A549 (cell line): ENCODE measurements at regions not wholly inside any gene's neighbourhood (a gene's known extent, or its start where the extent isn't known, plus 50 kb on each side); places are given as distances from the start of the nearest gene placed in this dataset.

ENCODE experiments used
- ATAC-seq, 2 experiments: fragments of 200-7000 bp in 1 of 2; fragments of >200 bp in 1 of 2; cut with Nextera tagmentation in 1 of 2; cut with Tn5 transposase in 1 of 2; 3 replicates each; pipeline versions ENCODE4 v1.8.0 to v1.9.1; 2018 to 2020; ENCODE audit warnings: mild to moderate bottlenecking in 1 of 2, moderate library complexity in 1 of 2
- CTCF ChIA-PET: fragments of 300-600 bp; sonication (Branson Sonifier 250); formaldehyde crosslinking; extraction: SDS; loops from one replicate; lab custom pipeline; 2021; ENCODE audit warnings: antibody characterized with exemption, inconsistent platforms; lab: Yijun Ruan, JAX
- POLR2A ChIA-PET: fragments of 350-600 bp; formaldehyde crosslinking; extraction: SDS; loops from one replicate; lab custom pipeline; 2021; ENCODE audit warnings: antibody characterized with exemption, inconsistent platforms; lab: Yijun Ruan, JAX
- DNase-seq, 2 experiments: peaks; one replicate each; pipeline versions ENCODE4 v3.0.0 to v3.0.0-alpha.2; 2011 to 2016; ENCODE audit warnings: low read depth in 1 of 2, low spot score in 1 of 2
- FAIRE-seq: peaks from 2 replicates; lab custom pipeline; 2011; peaks lifted over from hg19 to GRCh38; lab: Jason Lieb, UNC
- H3K27ac ChIP-seq, 2 experiments: fragments of >200 bp; sonication (Bioruptor Twin); formaldehyde crosslinking; 3 replicates each; pipeline ENCODE4 v1.5.1; 2016 to 2017
- H3K4me1 ChIP-seq: fragments of >200 bp; sonication (Bioruptor Twin); formaldehyde crosslinking; 3 replicates; pipeline ENCODE4 v1.6.1; 2016
- H3K4me2 ChIP-seq: fragments of >200 bp; sonication (Bioruptor Twin); formaldehyde crosslinking; 3 replicates; pipeline ENCODE4 v1.6.1; 2016
- H3K4me3 ChIP-seq: fragments of >200 bp; sonication (Bioruptor Twin); formaldehyde crosslinking; 3 replicates; pipeline ENCODE4 v1.5.1; 2016
- H3K9me3 ChIP-seq: fragments of >200 bp; sonication (Bioruptor Twin); formaldehyde crosslinking; 3 replicates; pipeline ENCODE4 v1.6.1; 2016
- BHLHE40 ChIP-seq: IDR thresholded peaks from 2 replicates; pipeline ENCODE4 v1.6.1; 2012; ENCODE audit warnings: low read depth, low read length, inconsistent platforms
- FOSB ChIP-seq: fragments of 250-450 bp; sonication (Bioruptor Pico); IDR thresholded peaks from 2 replicates; pipeline ENCODE4 v1.5.0; 2020; ENCODE audit warnings: mild to moderate bottlenecking, moderate library complexity
- FOSL2 ChIP-seq, 2 experiments: fragments of 450-650 bp in 1 of 2; fragments of >200 bp in 1 of 2; sonication (Bioruptor Twin) in 1 of 2; formaldehyde crosslinking; IDR thresholded peaks; 2 replicates each; pipeline versions ENCODE4 v1.5.0 to v1.6.1; 2016 to 2020; ENCODE audit warnings: mild to moderate bottlenecking in 1 of 2, moderate library complexity in 1 of 2
- FOXS1 ChIP-seq: fragments of 250-450 bp; sonication (Bioruptor Pico); IDR thresholded peaks from 2 replicates; pipeline ENCODE4 v1.5.0; 2020; ENCODE audit warnings: mild to moderate bottlenecking, moderate library complexity
- HDAC2 ChIP-seq: fragments of 200-600 bp; sonication (generic); IDR thresholded peaks from 2 replicates; pipeline ENCODE4 v1.6.1; 2016
- HOXB13 ChIP-seq: fragments of 250-450 bp; sonication (Bioruptor Pico); IDR thresholded peaks from 2 replicates; pipeline ENCODE4 v1.5.0; 2020; ENCODE audit warnings: low read depth, mild to moderate bottlenecking, moderate library complexity
- JUNB ChIP-seq: fragments of >200 bp; sonication (Bioruptor Twin); formaldehyde crosslinking; IDR thresholded peaks from 2 replicates; pipeline ENCODE4 v1.6.1; 2016
- KDM1A ChIP-seq: fragments of 200-600 bp; sonication (generic); IDR thresholded peaks from 2 replicates; pipeline ENCODE4 v1.6.1; 2016; ENCODE audit warnings: low read depth, mild to moderate bottlenecking
- NFE2L2 ChIP-seq: fragments of 150-350 bp; conservative IDR thresholded peaks from 2 replicates; pipeline ENCODE4 v1.6.1; 2014; ENCODE audit warnings: low read length
- NPAS2 ChIP-seq: fragments of 250-450 bp; sonication (Bioruptor Pico); IDR thresholded peaks from 2 replicates; pipeline ENCODE4 v1.8.0; 2022; ENCODE audit warnings: mild to moderate bottlenecking, moderate library complexity, borderline replicate concordance
- PHF8 ChIP-seq: fragments of 200-600 bp; sonication (generic); IDR thresholded peaks from 2 replicates; pipeline ENCODE4 v1.6.1; 2016; ENCODE audit warnings: low read depth, mild to moderate bottlenecking, antibody characterized with exemption, moderate library complexity, borderline replicate concordance
- POLR2A ChIP-seq: IDR thresholded peaks from 2 replicates; pipeline ENCODE4 v1.6.1; 2012; ENCODE audit warnings: mild to moderate bottlenecking, low read length
- RCOR1 ChIP-seq: fragments of 150-350 bp; IDR thresholded peaks from 2 replicates; pipeline ENCODE4 v1.6.1; 2014; ENCODE audit warnings: antibody characterized with exemption, low read length, low read depth
- SREBF2 ChIP-seq: fragments of 450-650 bp; IDR thresholded peaks from 2 replicates; pipeline ENCODE4 v1.6.1; 2014; ENCODE audit warnings: mild to moderate bottlenecking, moderate library complexity
- WGBS: methylation state at CpG from one replicate; pipeline ENCODE4 v1.1.6; 2017; ENCODE audit errors: missing lambda C conversion rate; 5-methylcytosine and 5-hydroxymethylcytosine counted together
- TF ChIP-seq, protein P1 (sequence below): fragments of 200-600 bp; sonication (generic); IDR thresholded peaks from 2 replicates; pipeline ENCODE4 v1.6.1; 2016; ENCODE audit warnings: antibody characterized with exemption, mild to moderate bottlenecking, moderate library complexity
- TF ChIP-seq, protein P2 (sequence below): fragments of >200 bp; sonication (Bioruptor Twin); formaldehyde crosslinking; IDR thresholded peaks from 2 replicates; pipeline ENCODE4 v1.6.1; 2016
- TF ChIP-seq, protein P3 (sequence below): fragments of 250-450 bp; sonication (Bioruptor Pico); IDR thresholded peaks from 2 replicates; pipeline ENCODE4 v1.5.0; 2020; ENCODE audit warnings: low read depth, mild to moderate bottlenecking, moderate library complexity
- TF ChIP-seq, protein P4 (sequence below): fragments of >200 bp; sonication (Bioruptor Twin); formaldehyde crosslinking; IDR thresholded peaks from 3 replicates; pipeline ENCODE4 v1.6.1; 2016

- ChIA-PET POLR2A (no interaction called here), CTCF (interaction anchor here (1.0 kb wide), 1 partner anchor 96 kb away, joined by 4 read pairs; no protein-coding TSS in a partner anchor)
- Histone ChIP-seq H3K4me2 (no peak overlapping the region), H3K9me3 (no peaks in the 10 kb centered on the region; the same call in 2 of the 3 replicates), H3K4me3 (no peak overlapping the region), H3K4me1 (no peaks in the 10 kb centered on the region)
- no peak for DNase-seq
- no peak for FAIRE-seq
- ATAC-seq, result no peak
- TF ChIP-seq SREBF2 (no peak), FOSB (no peak), NFE2L2 (no peak), BHLHE40 (no peak)
- TF ChIP-seq, protein P1, sequence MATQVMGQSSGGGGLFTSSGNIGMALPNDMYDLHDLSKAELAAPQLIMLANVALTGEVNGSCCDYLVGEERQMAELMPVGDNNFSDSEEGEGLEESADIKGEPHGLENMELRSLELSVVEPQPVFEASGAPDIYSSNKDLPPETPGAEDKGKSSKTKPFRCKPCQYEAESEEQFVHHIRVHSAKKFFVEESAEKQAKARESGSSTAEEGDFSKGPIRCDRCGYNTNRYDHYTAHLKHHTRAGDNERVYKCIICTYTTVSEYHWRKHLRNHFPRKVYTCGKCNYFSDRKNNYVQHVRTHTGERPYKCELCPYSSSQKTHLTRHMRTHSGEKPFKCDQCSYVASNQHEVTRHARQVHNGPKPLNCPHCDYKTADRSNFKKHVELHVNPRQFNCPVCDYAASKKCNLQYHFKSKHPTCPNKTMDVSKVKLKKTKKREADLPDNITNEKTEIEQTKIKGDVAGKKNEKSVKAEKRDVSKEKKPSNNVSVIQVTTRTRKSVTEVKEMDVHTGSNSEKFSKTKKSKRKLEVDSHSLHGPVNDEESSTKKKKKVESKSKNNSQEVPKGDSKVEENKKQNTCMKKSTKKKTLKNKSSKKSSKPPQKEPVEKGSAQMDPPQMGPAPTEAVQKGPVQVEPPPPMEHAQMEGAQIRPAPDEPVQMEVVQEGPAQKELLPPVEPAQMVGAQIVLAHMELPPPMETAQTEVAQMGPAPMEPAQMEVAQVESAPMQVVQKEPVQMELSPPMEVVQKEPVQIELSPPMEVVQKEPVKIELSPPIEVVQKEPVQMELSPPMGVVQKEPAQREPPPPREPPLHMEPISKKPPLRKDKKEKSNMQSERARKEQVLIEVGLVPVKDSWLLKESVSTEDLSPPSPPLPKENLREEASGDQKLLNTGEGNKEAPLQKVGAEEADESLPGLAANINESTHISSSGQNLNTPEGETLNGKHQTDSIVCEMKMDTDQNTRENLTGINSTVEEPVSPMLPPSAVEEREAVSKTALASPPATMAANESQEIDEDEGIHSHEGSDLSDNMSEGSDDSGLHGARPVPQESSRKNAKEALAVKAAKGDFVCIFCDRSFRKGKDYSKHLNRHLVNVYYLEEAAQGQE, result no peak
- TF ChIP-seq, protein P2, sequence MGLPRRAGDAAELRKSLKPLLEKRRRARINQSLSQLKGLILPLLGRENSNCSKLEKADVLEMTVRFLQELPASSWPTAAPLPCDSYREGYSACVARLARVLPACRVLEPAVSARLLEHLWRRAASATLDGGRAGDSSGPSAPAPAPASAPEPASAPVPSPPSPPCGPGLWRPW, result no peak
- TF ChIP-seq, all 56 proteins: peak for 0
- no peak overlapping the region for H3K27ac ChIP-seq
- WGBS, result 81% methylated on average over 2 of the region's 2 CpGs
These were observed 71.4 kb upstream of the PLSCR4 start for GRCh38 chr3:146322216-146322817.

GRCh38 chr3:146314871-146315270 is 64.0 kb upstream of the PLSCR4 start:
- Histone ChIP-seq H3K4me2 (no peak overlapping the region; the same call in 2 of the 3 replicates), H3K9me3 (peaks cover 2% of the 10 kb centered on the region; the same call in 1 of the 3 replicates), H3K4me1 (peaks cover 20% of the 10 kb centered on the region), H3K27ac (no peak overlapping the region; a peak in 1 of 6 replicates), H3K4me3 (no peak overlapping the region)
- DNase-seq (no peak), FAIRE-seq (no peak), ATAC-seq (no peak)
- ChIA-PET CTCF (interaction anchor here (1.2 kb wide), 1 partner anchor 140 kb away, joined by 3 read pairs; no protein-coding TSS in a partner anchor), POLR2A (interaction anchor here (1.2 kb wide), 1 partner anchor 12 kb away, joined by 3 read pairs; no protein-coding TSS in a partner anchor)
- no peak for TF ChIP-seq POLR2A
- TF ChIP-seq, protein P3, sequence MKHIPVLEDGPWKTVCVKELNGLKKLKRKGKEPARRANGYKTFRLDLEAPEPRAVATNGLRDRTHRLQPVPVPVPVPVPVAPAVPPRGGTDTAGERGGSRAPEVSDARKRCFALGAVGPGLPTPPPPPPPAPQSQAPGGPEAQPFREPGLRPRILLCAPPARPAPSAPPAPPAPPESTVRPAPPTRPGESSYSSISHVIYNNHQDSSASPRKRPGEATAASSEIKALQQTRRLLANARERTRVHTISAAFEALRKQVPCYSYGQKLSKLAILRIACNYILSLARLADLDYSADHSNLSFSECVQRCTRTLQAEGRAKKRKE (CRISPR knock-in tag), result no peak
- no peak for TF ChIP-seq RCOR1
- TF ChIP-seq PHF8, result no peak
- no peak for TF ChIP-seq KDM1A
- no peak for TF ChIP-seq HDAC2
- no peak for TF ChIP-seq NPAS2
- TF ChIP-seq JUNB, result no peak
- TF ChIP-seq, protein P4, sequence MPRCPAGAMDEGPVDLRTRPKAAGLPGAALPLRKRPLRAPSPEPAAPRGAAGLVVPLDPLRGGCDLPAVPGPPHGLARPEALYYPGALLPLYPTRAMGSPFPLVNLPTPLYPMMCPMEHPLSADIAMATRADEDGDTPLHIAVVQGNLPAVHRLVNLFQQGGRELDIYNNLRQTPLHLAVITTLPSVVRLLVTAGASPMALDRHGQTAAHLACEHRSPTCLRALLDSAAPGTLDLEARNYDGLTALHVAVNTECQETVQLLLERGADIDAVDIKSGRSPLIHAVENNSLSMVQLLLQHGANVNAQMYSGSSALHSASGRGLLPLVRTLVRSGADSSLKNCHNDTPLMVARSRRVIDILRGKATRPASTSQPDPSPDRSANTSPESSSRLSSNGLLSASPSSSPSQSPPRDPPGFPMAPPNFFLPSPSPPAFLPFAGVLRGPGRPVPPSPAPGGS, result no peak
- TF ChIP-seq FOXS1 (CRISPR knock-in tag), result no peak

- peak; percentile 18 for FAIRE-seq
- peak in 1 of 2 experiments; percentile 64 for DNase-seq
- H3K4me2 ChIP-seq, result peak overlapping the region; percentile 48
- ChIA-PET POLR2A (interaction anchor here (1.0 to 1.2 kb wide), 4 partner anchors 13 to 231 kb away, joined by 3 to 5 read pairs (median 4); partner anchors contain the start of genes PLOD2 and PLSCR1), CTCF (interaction anchor here (0.8 to 1.1 kb wide), 3 partner anchors 14 to 89 kb away, joined by 3 read pairs; no protein-coding TSS in a partner anchor)
- 15% methylated on average over 1 of the region's 1 CpG for WGBS
- no peak overlapping the region; the same call in 2 of the 3 replicates for H3K4me3 ChIP-seq
- ATAC-seq, result peak; percentile 92 to 94
- TF ChIP-seq FOSL2 (IDR thresholded peaks at IDR 0.05) (no peak), FOSL2 (CRISPR knock-in tag; IDR thresholded peaks at IDR 0.05) (peak; percentile 69), HOXB13 (CRISPR knock-in tag) (no peak)
- peaks cover 6% of the 10 kb centered on the region; the same call in 1 of the 3 replicates for H3K9me3 ChIP-seq
- peak overlapping the region; percentile 44 to 74; a peak in 5 of 6 replicates for H3K27ac ChIP-seq
- H3K4me1 ChIP-seq, result peaks cover 24% of the 10 kb centered on the region
These were observed 62.8 kb upstream of the PLSCR4 start for GRCh38 chr3:146313746-146314111.
